HG03097 (cell line): ENCODE measurements at regions not wholly inside any gene's neighbourhood (a gene's known extent, or its start where the extent isn't known, plus 50 kb on each side); places are given as distances from the start of the nearest gene placed in this dataset.

Experiments
- ATAC-seq: cut with Tn5 transposase; IDR thresholded peaks from one replicate; pipeline ENCODE4 v1.9.1; 2021; ENCODE audit not compliant: unreplicated experiment, low FRiP score

GRCh38 chr1:60988891-60989290, 93.5 kb upstream of the NFIA start:
- ATAC-seq = no peak

GRCh38 chr1:60987904-60988303, 94.5 kb upstream of the NFIA start:
- no peak for ATAC-seq

- ATAC-seq = no peak
Observed at GRCh38 chr1:60984062-60984799, 98.1 kb upstream of the NFIA start.

- no peak for ATAC-seq
Observed at GRCh38 chr1:60983701-60984061, 98.7 kb upstream of the NFIA start.

- no peak for ATAC-seq
Observed at GRCh38 chr1:60982539-60982938, 99.8 kb upstream of the NFIA start.

GRCh38 chr1:60981357-60981756, 101.0 kb upstream of the NFIA start:
- no peak for ATAC-seq

DNA sequence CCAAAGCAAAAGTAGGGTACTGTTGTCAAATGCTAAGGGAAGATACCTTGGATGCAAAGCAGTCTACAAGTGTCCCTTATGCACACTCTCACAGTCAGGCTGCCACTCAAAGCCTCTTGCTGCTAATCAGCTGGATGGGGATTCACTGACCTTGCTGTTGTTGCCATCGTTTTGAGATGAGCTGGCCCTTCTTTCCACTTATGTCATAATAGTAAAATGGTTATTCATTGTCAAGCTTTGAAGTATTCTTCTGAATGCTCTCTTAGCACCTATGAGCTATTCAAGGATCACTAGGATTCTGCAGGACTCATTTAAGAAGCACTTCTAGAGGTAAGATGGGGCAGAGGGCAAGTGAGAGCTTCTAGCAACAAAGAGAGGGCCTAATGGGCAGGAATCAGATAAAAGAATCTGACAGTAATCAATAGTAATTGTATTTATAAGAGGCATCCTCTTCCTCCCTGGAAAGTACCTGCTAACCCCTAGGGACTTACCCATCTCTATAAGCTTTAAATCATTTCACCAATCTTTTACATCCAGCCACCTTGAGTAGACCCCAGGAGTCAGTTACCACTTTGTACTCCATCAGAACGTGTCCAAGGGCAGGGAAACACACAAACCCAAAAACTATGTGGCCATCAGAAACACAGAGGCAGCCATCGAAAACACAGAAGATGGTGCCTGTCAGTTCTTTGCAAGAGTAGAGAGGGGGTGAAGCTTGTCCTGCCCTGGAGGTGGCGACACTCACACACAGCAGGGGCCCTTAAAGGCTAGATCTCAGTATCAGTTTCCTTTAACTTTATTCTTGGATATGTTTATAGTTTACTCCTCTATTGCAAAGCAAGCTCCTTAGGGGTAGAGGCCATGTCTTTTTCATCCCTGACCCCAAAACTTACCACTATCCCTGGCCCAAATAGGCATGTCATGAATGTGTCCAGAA, 103.7 kb upstream of the NFIA start:
- ATAC-seq = peak; percentile 54

- ATAC-seq = no peak
Observed at GRCh38 chr1:60977661-60978060, 104.7 kb upstream of the NFIA start.

DNA sequence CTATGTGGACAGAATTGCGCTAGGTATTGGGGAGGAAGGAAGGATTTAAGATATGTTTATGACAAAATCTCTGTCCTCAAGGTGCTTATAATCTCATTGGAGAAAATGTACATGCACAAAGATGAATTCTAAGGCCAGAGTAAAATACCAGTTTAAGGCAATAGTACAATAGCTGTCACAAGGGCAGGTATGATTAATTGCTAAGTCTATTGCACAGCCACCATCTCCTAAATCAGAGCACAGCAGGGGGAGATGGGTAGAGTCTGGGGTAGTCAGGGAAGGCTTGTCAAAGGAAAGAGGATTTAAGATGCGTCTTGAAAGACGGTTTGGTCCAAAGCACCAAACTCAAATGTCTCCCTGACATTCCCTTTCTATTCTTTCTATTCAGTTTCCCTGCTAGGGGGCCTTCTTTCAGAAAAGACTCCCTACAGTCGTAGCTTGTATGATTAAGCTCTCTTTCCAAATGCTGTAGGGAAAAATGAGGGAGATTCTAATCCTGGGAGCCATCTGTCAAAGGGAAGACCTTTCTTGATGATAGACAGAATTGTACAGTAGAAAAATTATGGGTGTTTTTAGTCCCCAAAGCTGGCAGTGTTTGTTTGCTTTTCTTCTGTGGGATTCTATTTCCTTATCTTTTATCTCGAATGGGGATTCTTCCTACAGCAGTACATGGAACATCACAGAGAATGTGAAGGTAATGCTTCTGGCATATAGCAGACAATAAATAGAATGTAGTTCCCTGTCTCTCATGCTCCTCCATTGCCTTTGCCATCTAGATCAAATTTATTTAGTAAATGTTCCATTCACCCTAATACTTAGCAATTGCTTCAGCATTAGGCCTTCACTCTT, 107.6 kb upstream of the NFIA start:
- no peak for ATAC-seq

DNA sequence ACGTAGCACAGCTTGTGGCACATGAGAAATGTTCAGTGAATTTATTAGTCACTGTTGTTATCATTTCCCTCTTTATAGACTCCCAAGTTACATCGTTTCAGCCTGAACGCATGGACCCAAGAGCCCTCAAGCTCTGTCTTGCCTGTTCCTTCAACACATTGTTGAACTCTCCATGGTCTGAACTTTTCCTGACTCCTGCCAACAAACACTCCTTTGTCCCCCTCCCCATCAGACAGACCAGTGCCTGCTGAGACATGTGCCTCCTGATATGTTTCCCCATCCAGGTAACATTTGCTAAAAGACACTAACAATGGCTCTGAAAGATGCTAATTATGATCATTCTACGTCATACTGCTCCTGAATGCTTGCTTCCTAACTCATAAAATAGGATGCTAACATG, 108.7 kb upstream of the NFIA start:
- ATAC-seq = no peak

DNA sequence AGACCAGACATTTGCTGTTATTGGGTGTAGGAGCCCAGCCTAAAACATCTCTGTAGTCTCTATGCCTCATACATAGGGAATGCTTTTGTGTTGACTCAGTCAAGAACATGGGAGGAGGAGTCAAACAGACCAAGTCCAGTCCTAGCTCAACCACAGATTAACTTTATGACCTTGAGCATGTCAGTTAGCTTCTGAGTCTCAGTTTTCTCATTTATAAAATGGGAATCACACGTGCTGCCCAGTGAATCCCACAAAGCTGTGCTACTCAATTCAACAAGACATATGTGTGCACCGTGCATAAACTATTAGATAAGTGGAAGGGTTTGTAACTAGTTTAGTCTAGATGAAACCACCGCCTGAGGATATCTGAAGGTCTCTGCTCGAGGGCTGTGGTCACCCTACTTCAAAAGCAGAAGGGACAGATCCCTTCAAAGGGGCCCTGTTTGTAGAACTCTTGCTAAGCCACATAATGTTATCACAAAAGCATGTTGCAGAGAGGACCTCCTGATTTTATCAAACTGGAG, 109.5 kb upstream of the NFIA start:
- ATAC-seq = no peak

GRCh38 chr1:60971330-60971729, 111.0 kb upstream of the NFIA start:
- ATAC-seq = no peak

GRCh38 chr1:60969971-60970509, 112.3 kb upstream of the NFIA start:
- no peak for ATAC-seq

DNA sequence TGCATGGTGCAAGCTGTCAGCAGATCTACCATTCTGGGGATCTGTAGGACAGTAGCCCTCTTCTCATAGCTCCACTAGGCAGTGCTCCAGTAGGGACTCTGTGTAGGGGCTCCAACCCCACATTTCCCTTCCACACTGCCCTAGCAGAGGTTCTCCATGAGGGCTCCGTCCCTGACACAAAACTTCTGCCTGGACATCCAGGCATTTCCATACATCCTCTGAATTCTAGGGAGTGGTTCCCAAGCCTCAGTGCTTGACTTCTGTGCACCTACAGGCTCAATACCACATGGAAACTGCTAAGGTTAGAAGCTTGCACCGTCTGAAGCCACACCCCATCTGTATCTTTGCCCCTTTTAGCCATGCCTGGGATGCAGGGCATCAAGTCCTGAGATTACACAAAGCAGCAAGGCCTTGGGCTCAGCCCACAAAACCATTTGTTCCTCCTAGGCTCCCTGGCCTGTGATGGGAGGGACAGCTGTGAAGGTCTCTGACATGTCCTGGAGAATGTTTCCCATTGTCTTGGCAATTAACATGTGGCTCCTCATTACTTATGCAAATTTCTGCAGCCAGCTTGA, 117.0 kb upstream of the NFIA start:
- no peak for ATAC-seq

DNA sequence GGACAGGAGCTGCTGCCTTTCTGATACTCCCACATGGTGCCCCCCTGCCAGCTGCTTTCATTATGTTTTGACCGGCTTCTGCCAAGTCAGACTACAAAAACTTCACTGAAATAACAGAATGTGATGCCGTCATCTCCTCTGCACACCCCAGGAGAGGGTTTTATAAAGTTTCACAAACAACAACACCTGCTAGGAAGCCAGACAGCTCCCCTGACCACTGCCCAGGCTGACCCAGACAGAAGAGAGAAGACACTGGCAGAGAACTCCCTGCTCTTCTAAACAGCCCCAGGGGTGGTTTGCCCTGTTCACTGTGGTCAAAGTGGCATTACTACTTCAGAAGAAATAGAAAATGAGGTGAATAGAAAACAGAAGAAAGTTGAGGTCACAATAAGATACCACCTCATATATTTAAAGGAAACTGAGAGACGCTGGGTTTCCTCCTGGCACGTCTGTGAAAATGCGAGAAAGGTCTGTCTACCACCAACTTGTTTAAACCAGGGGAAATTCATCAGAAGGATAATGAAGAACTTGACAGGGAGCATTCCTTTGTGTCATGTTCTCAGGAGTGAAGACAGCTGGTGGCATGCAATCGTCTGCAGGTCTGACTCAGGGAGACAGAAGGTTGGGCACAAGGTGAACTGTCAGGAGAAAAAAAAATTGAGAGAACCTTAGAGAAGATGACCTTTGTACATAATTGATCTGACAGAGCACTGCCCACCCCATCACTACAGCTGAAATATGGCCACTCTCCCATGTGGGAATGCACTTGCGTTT, 119.0 kb upstream of the NFIA start:
- no peak for ATAC-seq

- no peak for ATAC-seq
Observed at GRCh38 chr1:60960891-60961461, 121.4 kb upstream of the NFIA start.

GRCh38 chr1:60959701-60960100, 122.7 kb upstream of the NFIA start:
- no peak for ATAC-seq

GRCh38 chr1:60958001-60958400, 124.4 kb upstream of the NFIA start:
- no peak for ATAC-seq

GRCh38 chr1:60956520-60956919, 125.8 kb upstream of the NFIA start:
- no peak for ATAC-seq
